SK-N-SH treated with all-trans-retinoic acid at 6 μM for 48 hours (cell line): ENCODE measurements at regions not wholly inside any gene's neighbourhood (a gene's known extent, or its start where the extent isn't known, plus 50 kb on each side); places are given as distances from the start of the nearest gene placed in this dataset.

Experiments
- ATAC-seq: fragments of 200-7000 bp; cut with Tn5 transposase; 3 replicates; pipeline ENCODE4 v1.9.1; 2020; ENCODE audit warnings: mild to moderate bottlenecking, moderate library complexity
- ARNTL ChIP-seq: fragments of 450-650 bp; formaldehyde crosslinking; IDR thresholded peaks from 2 replicates; pipeline ENCODE4 v1.5.0; 2020; ENCODE audit warnings: low read depth, mild to moderate bottlenecking, moderate library complexity, borderline replicate concordance
- BACH2 ChIP-seq: fragments of 250-450 bp; sonication (Bioruptor Pico); IDR thresholded peaks from 2 replicates; pipeline ENCODE4 v1.9.0; 2021; ENCODE audit warnings: mild to moderate bottlenecking, borderline replicate concordance
- CREB5 ChIP-seq: fragments of 250-450 bp; sonication (Bioruptor Pico); IDR thresholded peaks from 2 replicates; pipeline ENCODE4 v1.5.1; 2020; ENCODE audit warnings: low read depth, mild to moderate bottlenecking, moderate library complexity
- CSDC2 ChIP-seq: fragments of 250-450 bp; sonication (Bioruptor Pico); IDR thresholded peaks from 2 replicates; pipeline ENCODE4 v1.5.0; 2020; ENCODE audit warnings: mild to moderate bottlenecking, moderate library complexity
- ESRRG ChIP-seq: fragments of 250-450 bp; sonication (Bioruptor Pico); IDR thresholded peaks from 2 replicates; pipeline ENCODE4 v1.6.1; 2021; ENCODE audit warnings: mild to moderate bottlenecking
- GLIS3 ChIP-seq: fragments of 250-450 bp; sonication (Bioruptor Pico); IDR thresholded peaks from 2 replicates; pipeline ENCODE4 v1.5.0; 2020; ENCODE audit warnings: mild to moderate bottlenecking, moderate library complexity
- ISL1 ChIP-seq: fragments of 250-450 bp; sonication (Bioruptor Pico); IDR thresholded peaks from 2 replicates; pipeline ENCODE4 v2.1.2; 2022; ENCODE audit warnings: mild to moderate bottlenecking, moderate library complexity
- OSR1 ChIP-seq: fragments of 250-450 bp; sonication (Bioruptor Pico); IDR thresholded peaks from 2 replicates; pipeline ENCODE4 v1.8.0; 2022; ENCODE audit warnings: moderate library complexity, mild to moderate bottlenecking, inconsistent platforms
- POU6F1 ChIP-seq: fragments of 250-450 bp; sonication (Bioruptor Pico); IDR thresholded peaks from 2 replicates; pipeline ENCODE4 v1.8.0; 2021; ENCODE audit warnings: low read depth, mild to moderate bottlenecking, moderate library complexity, borderline replicate concordance
- RARB ChIP-seq: fragments of 250-450 bp; sonication (Bioruptor Pico); IDR thresholded peaks from 2 replicates; pipeline ENCODE4 v1.8.0; 2021; ENCODE audit warnings: mild to moderate bottlenecking, moderate library complexity
- SNAI2 ChIP-seq: fragments of 250-450 bp; sonication (Bioruptor Pico); IDR thresholded peaks from 2 replicates; pipeline ENCODE4 v1.5.0; 2020; ENCODE audit warnings: mild to moderate bottlenecking, moderate library complexity
- TCF4 ChIP-seq: fragments of 250-450 bp; sonication (Bioruptor Pico); IDR thresholded peaks from 2 replicates; pipeline ENCODE4 v1.8.0; 2021; ENCODE audit warnings: mild to moderate bottlenecking, moderate library complexity, borderline replicate concordance
- TOX ChIP-seq: fragments of 250-450 bp; sonication (Bioruptor Pico); IDR thresholded peaks from 2 replicates; pipeline ENCODE4 v1.8.0; 2021; ENCODE audit warnings: mild to moderate bottlenecking, moderate library complexity, borderline replicate concordance
- TSHZ2 ChIP-seq: fragments of 250-450 bp; sonication (Bioruptor Pico); IDR thresholded peaks from 2 replicates; pipeline ENCODE4 v1.5.0; 2020; ENCODE audit warnings: mild to moderate bottlenecking, moderate library complexity
- ZFP3 ChIP-seq: fragments of 250-450 bp; sonication (Bioruptor Pico); IDR thresholded peaks from 2 replicates; pipeline ENCODE4 v1.5.0; 2020; ENCODE audit warnings: mild to moderate bottlenecking, moderate library complexity
- ZFP30 ChIP-seq: fragments of 450-650 bp; formaldehyde crosslinking; IDR thresholded peaks from 2 replicates; pipeline ENCODE4 v1.5.0; 2022; ENCODE audit warnings: mild to moderate bottlenecking, moderate library complexity
- ZNF565 ChIP-seq: fragments of 450-650 bp; formaldehyde crosslinking; conservative IDR thresholded peaks from 2 replicates; pipeline ENCODE4 v1.5.0; 2020; ENCODE audit warnings: low read depth, mild to moderate bottlenecking, moderate library complexity
- ZNF70 ChIP-seq: fragments of 450-650 bp; formaldehyde crosslinking; IDR thresholded peaks from 2 replicates; pipeline ENCODE4 v1.5.0; 2020; ENCODE audit warnings: mild to moderate bottlenecking, moderate library complexity
- ZNF8 ChIP-seq: fragments of 450-650 bp; formaldehyde crosslinking; IDR thresholded peaks from 2 replicates; pipeline ENCODE4 v1.5.0; 2020; ENCODE audit warnings: mild to moderate bottlenecking, moderate library complexity
- TF ChIP-seq, protein P1 (sequence below): fragments of 250-450 bp; sonication (Bioruptor Pico); IDR thresholded peaks from 2 replicates; pipeline ENCODE4 v1.8.0; 2020; ENCODE audit warnings: mild to moderate bottlenecking, moderate library complexity, borderline replicate concordance
- TF ChIP-seq, protein P2 (sequence below): fragments of 250-450 bp; sonication (Bioruptor Pico); IDR thresholded peaks from 2 replicates; pipeline ENCODE4 v1.5.1; 2021; ENCODE audit warnings: mild to moderate bottlenecking, moderate library complexity

DNA sequence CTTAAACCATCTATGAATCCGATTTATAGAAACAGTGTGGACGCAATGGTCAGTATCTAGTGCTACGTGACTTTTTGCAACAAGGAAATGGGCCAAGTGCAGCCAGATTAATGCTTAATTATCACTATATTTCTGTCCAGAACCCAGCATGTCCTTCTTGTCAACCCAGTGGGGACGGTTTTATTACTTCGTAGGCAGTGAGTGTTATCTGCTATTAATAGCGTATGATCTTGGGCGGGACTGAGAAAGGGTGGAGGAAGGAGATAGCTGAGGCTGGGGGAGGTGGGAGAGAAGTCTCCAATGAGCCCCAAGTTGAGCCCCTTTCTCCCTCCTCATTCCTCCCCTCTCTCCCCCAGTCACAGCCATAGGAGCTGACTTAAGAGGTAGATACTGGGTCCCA is 59.7 kb upstream of the FAM222A start:
- no peak for ATAC-seq
- TF ChIP-seq CREB5 (CRISPR knock-in tag) (no peak), ZFP30 (CRISPR knock-in tag) (no peak), POU6F1 (CRISPR knock-in tag) (no peak), CSDC2 (CRISPR knock-in tag) (no peak), ZFP3 (CRISPR knock-in tag) (no peak), ISL1 (CRISPR knock-in tag) (no peak), SNAI2 (CRISPR knock-in tag) (no peak), ESRRG (CRISPR knock-in tag) (no peak), TCF4 (CRISPR knock-in tag) (no peak), ZNF70 (CRISPR knock-in tag) (no peak), GLIS3 (CRISPR knock-in tag) (no peak), RARB (CRISPR knock-in tag) (no peak), TOX (CRISPR knock-in tag) (no peak), ZNF565 (no peak), TSHZ2 (no peak), BACH2 (CRISPR knock-in tag) (no peak), OSR1 (CRISPR knock-in tag) (no peak)
- TF ChIP-seq, protein P1, sequence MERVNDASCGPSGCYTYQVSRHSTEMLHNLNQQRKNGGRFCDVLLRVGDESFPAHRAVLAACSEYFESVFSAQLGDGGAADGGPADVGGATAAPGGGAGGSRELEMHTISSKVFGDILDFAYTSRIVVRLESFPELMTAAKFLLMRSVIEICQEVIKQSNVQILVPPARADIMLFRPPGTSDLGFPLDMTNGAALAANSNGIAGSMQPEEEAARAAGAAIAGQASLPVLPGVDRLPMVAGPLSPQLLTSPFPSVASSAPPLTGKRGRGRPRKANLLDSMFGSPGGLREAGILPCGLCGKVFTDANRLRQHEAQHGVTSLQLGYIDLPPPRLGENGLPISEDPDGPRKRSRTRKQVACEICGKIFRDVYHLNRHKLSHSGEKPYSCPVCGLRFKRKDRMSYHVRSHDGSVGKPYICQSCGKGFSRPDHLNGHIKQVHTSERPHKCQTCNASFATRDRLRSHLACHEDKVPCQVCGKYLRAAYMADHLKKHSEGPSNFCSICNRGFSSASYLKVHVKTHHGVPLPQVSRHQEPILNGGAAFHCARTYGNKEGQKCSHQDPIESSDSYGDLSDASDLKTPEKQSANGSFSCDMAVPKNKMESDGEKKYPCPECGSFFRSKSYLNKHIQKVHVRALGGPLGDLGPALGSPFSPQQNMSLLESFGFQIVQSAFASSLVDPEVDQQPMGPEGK = no peak
- TF ChIP-seq, protein P2, sequence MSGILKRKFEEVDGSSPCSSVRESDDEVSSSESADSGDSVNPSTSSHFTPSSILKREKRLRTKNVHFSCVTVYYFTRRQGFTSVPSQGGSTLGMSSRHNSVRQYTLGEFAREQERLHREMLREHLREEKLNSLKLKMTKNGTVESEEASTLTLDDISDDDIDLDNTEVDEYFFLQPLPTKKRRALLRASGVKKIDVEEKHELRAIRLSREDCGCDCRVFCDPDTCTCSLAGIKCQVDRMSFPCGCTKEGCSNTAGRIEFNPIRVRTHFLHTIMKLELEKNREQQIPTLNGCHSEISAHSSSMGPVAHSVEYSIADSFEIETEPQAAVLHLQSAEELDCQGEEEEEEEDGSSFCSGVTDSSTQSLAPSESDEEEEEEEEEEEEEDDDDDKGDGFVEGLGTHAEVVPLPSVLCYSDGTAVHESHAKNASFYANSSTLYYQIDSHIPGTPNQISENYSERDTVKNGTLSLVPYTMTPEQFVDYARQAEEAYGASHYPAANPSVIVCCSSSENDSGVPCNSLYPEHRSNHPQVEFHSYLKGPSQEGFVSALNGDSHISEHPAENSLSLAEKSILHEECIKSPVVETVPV (CRISPR knock-in tag) = no peak

DNA sequence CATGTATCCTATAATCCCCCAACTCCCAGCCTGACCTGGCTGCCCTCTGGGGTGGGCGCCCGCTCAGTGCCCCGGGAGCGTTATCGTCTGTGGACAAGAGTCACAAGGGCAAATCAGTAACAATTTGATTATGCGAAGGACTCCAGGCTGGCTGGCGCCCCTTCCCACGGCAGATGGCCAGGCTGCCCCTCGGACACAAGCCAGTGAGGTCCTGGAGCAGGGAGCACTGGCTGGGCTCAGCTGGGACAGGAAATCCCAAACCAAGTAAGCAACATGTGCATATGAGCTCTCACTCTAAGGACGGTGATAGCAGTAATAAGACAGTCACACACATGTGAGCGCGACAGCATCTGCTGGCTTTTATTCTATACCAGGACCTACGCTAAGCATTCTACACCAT is 59.3 kb upstream of the FAM222A start:
- peak; percentile 39; the same call in 1 of the 3 replicates for ATAC-seq
- peak; percentile 64; the same call in 1 of the 2 replicates for TF ChIP-seq ZFP3 (CRISPR knock-in tag)
- TF ChIP-seq CREB5 (CRISPR knock-in tag) = no peak
- TF ChIP-seq TSHZ2 = peak; percentile 49; the same call in 1 of the 2 replicates
- TF ChIP-seq RARB (CRISPR knock-in tag) = no peak
- no peak for TF ChIP-seq POU6F1 (CRISPR knock-in tag)
- TF ChIP-seq ZNF8 (CRISPR knock-in tag) = no peak
- no peak for TF ChIP-seq ARNTL
- TF ChIP-seq ZNF565 = no peak
- peak; percentile 85 for TF ChIP-seq TCF4 (CRISPR knock-in tag)
